Body of pancreas (tissue), 4 donors: ENCODE measurements at regions not wholly inside any gene's neighbourhood (a gene's known extent, or its start where the extent isn't known, plus 50 kb on each side); places are given as distances from the start of the nearest gene placed in this dataset.

Experiments used
- CTCF ChIP-seq, 7 experiments: fragments of 450-650 bp in 4 of 7; fragments of 200-600 bp in 3 of 7; sonication (generic) in 3 of 7; IDR thresholded peaks; one replicate each; pipeline ENCODE4 v1.5.1; 2016 to 2019; ENCODE audit warnings: antibody characterized with exemption in 7 of 7
- POLR2A ChIP-seq, 3 donors: fragments of 450-650 bp; IDR thresholded peaks; one replicate each; pipeline ENCODE4 v1.6.1; 2016; ENCODE audit warnings: antibody characterized with exemption in 3 of 3, mild to moderate bottlenecking in 2 of 3

- TF ChIP-seq CTCF (IDR thresholded peaks at IDR 0.05) = no peak
- TF ChIP-seq POLR2A (IDR thresholded peaks at IDR 0.05) = no peak
These were observed 56.0 kb upstream of the SLC14A2 start for GRCh38 chr18:45559258-45559657.
